WTC11 (cell line): ENCODE measurements at regions not wholly inside any gene's neighbourhood (a gene's known extent, or its start where the extent isn't known, plus 50 kb on each side); places are given as distances from the start of the nearest gene placed in this dataset.

Experiments used
- ATAC-seq: fragments of 200-7000 bp; cut with Tn5 transposase; 2 replicates; pipeline ENCODE4 v1.10.0; 2021; ENCODE audit warnings: mild to moderate bottlenecking, moderate library complexity
- CTCF ChIA-PET: fragments of 300-600 bp; sonication (Branson Sonifier 250); formaldehyde crosslinking; loops from one replicate; lab custom pipeline; 2021; ENCODE audit warnings: antibody characterized with exemption; lab: Charles Lee
- POLR2A ChIA-PET: fragments of 350-600 bp; sonication (Branson Sonifier 250); formaldehyde crosslinking; loops from one replicate; lab custom pipeline; 2021; ENCODE audit warnings: antibody characterized with exemption; lab: Charles Lee
- DNase-seq: peaks from one replicate; pipeline ENCODE4 v3.0.0; 2021; ENCODE audit warnings: low spot score
- H3K27ac Mint-ChIP-seq: 2 replicates; pipeline ENCODE4 v1.8.0; 2021; ENCODE audit warnings: mixed read lengths
- H3K27me3 Mint-ChIP-seq: 2 replicates; pipeline ENCODE4 v1.8.0; 2021; ENCODE audit warnings: low read depth, mild to moderate bottlenecking, moderate library complexity, mixed read lengths
- H3K36me3 Mint-ChIP-seq: 2 replicates; pipeline ENCODE4 v1.8.0; 2021; ENCODE audit warnings: mixed read lengths
- H3K4me1 Mint-ChIP-seq: 2 replicates; pipeline ENCODE4 v1.8.0; 2022; ENCODE audit warnings: mixed read lengths
- H3K4me3 Mint-ChIP-seq: 2 replicates; pipeline ENCODE4 v1.8.0; 2021; ENCODE audit warnings: mild to moderate bottlenecking, moderate library complexity, mixed read lengths
- H3K9me3 Mint-ChIP-seq: 2 replicates; pipeline ENCODE4 v1.8.0; 2021; ENCODE audit warnings: mixed read lengths
- ARID4B ChIP-seq: sonication (generic); formaldehyde crosslinking; IDR thresholded peaks from 2 replicates; pipeline ENCODE4 v1.8.0; 2023; ENCODE audit warnings: missing genetic modification reagents, mild to moderate bottlenecking, borderline replicate concordance
- ATF1 ChIP-seq: sonication (generic); formaldehyde crosslinking; IDR thresholded peaks from 2 replicates; pipeline ENCODE4 v1.8.1; 2023; ENCODE audit warnings: mild to moderate bottlenecking, moderate library complexity, missing genetic modification reagents
- CBFB ChIP-seq: sonication (generic); formaldehyde crosslinking; IDR thresholded peaks from 2 replicates; pipeline ENCODE4 v1.8.1; 2022; ENCODE audit warnings: mild to moderate bottlenecking, low read depth, missing genetic modification reagents
- E2F4 ChIP-seq: sonication (generic); formaldehyde crosslinking; IDR thresholded peaks from 2 replicates; pipeline ENCODE4 v1.8.1; 2022; ENCODE audit warnings: low read depth, mild to moderate bottlenecking, moderate library complexity, missing genetic modification reagents, borderline replicate concordance
- MYBL2 ChIP-seq: sonication (generic); formaldehyde crosslinking; IDR thresholded peaks from 2 replicates; pipeline ENCODE4 v1.8.1; 2023; ENCODE audit warnings: mild to moderate bottlenecking, moderate library complexity, missing genetic modification reagents
- ZBTB43 ChIP-seq: sonication (generic); formaldehyde crosslinking; IDR thresholded peaks from 2 replicates; pipeline ENCODE4 v1.8.1; 2023; ENCODE audit warnings: mild to moderate bottlenecking, missing genetic modification reagents
- ZMAT4 ChIP-seq: fragments of 250-450 bp; sonication (Bioruptor Pico); IDR thresholded peaks from 2 replicates; pipeline ENCODE4 v1.9.0; 2021; ENCODE audit warnings: mild to moderate bottlenecking
- ZNF138 ChIP-seq: sonication (generic); formaldehyde crosslinking; conservative IDR thresholded peaks from 2 replicates; pipeline ENCODE4 v1.8.1; 2022; ENCODE audit warnings: mild to moderate bottlenecking, moderate library complexity, missing genetic modification reagents
- ZNF281 ChIP-seq: sonication (generic); formaldehyde crosslinking; IDR thresholded peaks from 2 replicates; pipeline ENCODE4 v1.8.0; 2023; ENCODE audit warnings: mild to moderate bottlenecking, missing genetic modification reagents
- ZNF425 ChIP-seq: fragments of 250-450 bp; sonication (Bioruptor Pico); conservative IDR thresholded peaks from 2 replicates; pipeline ENCODE4 v1.9.0; 2021; ENCODE audit warnings: mild to moderate bottlenecking
- TF ChIP-seq, protein P1 (sequence below): sonication (generic); formaldehyde crosslinking; IDR thresholded peaks from 2 replicates; pipeline ENCODE4 v1.8.1; 2023; ENCODE audit warnings: mild to moderate bottlenecking, missing genetic modification reagents
- TF ChIP-seq, protein P2 (sequence below): fragments of 250-450 bp; sonication (Bioruptor Pico); IDR thresholded peaks from 2 replicates; pipeline ENCODE4 v2.1.2; 2022; ENCODE audit warnings: mild to moderate bottlenecking, moderate library complexity
- TF ChIP-seq, protein P3 (sequence below): sonication (generic); formaldehyde crosslinking; IDR thresholded peaks from 2 replicates; pipeline ENCODE4 v1.8.0; 2023; ENCODE audit warnings: missing genetic modification reagents

GRCh38 chr3:159319156-159319555, 517.3 kb downstream of the MFSD1 start:
- POLR2A ChIA-PET, result no interaction called here

More at GRCh38 chr3:159319156-159319555, 517.3 kb downstream of the MFSD1 start:
- TF ChIP-seq CBFB (CRISPR knock-in tag), result no peak
- no peak for TF ChIP-seq ZNF425
- TF ChIP-seq MYBL2 (CRISPR knock-in tag), result no peak
- TF ChIP-seq ZBTB43 (CRISPR knock-in tag), result no peak
- TF ChIP-seq, protein P1, sequence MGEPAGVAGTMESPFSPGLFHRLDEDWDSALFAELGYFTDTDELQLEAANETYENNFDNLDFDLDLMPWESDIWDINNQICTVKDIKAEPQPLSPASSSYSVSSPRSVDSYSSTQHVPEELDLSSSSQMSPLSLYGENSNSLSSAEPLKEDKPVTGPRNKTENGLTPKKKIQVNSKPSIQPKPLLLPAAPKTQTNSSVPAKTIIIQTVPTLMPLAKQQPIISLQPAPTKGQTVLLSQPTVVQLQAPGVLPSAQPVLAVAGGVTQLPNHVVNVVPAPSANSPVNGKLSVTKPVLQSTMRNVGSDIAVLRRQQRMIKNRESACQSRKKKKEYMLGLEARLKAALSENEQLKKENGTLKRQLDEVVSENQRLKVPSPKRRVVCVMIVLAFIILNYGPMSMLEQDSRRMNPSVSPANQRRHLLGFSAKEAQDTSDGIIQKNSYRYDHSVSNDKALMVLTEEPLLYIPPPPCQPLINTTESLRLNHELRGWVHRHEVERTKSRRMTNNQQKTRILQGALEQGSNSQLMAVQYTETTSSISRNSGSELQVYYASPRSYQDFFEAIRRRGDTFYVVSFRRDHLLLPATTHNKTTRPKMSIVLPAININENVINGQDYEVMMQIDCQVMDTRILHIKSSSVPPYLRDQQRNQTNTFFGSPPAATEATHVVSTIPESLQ (CRISPR knock-in tag), result no peak
- TF ChIP-seq ATF1 (CRISPR knock-in tag), result no peak
- TF ChIP-seq, protein P2, sequence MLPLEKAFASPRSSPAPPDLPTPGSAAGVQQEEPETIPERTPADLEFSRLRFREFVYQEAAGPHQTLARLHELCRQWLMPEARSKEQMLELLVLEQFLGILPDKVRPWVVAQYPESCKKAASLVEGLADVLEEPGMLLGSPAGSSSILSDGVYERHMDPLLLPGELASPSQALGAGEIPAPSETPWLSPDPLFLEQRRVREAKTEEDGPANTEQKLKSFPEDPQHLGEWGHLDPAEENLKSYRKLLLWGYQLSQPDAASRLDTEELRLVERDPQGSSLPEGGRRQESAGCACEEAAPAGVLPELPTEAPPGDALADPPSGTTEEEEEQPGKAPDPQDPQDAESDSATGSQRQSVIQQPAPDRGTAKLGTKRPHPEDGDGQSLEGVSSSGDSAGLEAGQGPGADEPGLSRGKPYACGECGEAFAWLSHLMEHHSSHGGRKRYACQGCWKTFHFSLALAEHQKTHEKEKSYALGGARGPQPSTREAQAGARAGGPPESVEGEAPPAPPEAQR (CRISPR knock-in tag), result no peak
- no peak for TF ChIP-seq ARID4B (CRISPR knock-in tag)
- TF ChIP-seq, protein P3, sequence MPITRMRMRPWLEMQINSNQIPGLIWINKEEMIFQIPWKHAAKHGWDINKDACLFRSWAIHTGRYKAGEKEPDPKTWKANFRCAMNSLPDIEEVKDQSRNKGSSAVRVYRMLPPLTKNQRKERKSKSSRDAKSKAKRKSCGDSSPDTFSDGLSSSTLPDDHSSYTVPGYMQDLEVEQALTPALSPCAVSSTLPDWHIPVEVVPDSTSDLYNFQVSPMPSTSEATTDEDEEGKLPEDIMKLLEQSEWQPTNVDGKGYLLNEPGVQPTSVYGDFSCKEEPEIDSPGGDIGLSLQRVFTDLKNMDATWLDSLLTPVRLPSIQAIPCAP (CRISPR knock-in tag), result no peak
- TF ChIP-seq ZNF138 (CRISPR knock-in tag), result no peak
- no peak for TF ChIP-seq ZNF281 (CRISPR knock-in tag)
- no peak for TF ChIP-seq E2F4 (CRISPR knock-in tag)
- no peak for TF ChIP-seq ZMAT4
- ATAC-seq, result no peak
- no peaks in the 10 kb centered on the region for H3K9me3 Mint-ChIP-seq
- no peaks in the 10 kb centered on the region for H3K4me1 Mint-ChIP-seq
- no peaks in the 10 kb centered on the region for H3K27me3 Mint-ChIP-seq
- no peak for DNase-seq
- no peak overlapping the region for H3K4me3 Mint-ChIP-seq
- no peak overlapping the region for H3K27ac Mint-ChIP-seq
- H3K36me3 Mint-ChIP-seq, result no peaks in the 10 kb centered on the region
- CTCF ChIA-PET, result no interaction called here
